HepG2 (cell line): ENCODE measurements at regions not wholly inside any gene's neighbourhood (a gene's known extent, or its start where the extent isn't known, plus 50 kb on each side); places are given as distances from the start of the nearest gene placed in this dataset.

Source experiments
- ATAC-seq: fragments of 200-7000 bp; cut with Tn5 transposase; 3 replicates; pipeline ENCODE4 v1.9.1; 2020; ENCODE audit warnings: mild to moderate bottlenecking, moderate library complexity
- BruUV-seq: library from RNA; stranded (reverse); fragments of 400-500 nt; replicated peaks from 2 replicates; lab custom pipeline; 2021; lab: Mats Ljungman, UMichigan
- CTCF ChIA-PET: fragments of 300-600 bp; formaldehyde crosslinking; extraction: SDS; loops from one replicate; lab custom pipeline; 2021; ENCODE audit warnings: low total read pairs, inconsistent platforms, low intra/inter-chr PET ratio; lab: Yijun Ruan, JAX
- POLR2A ChIA-PET: fragments of 350-600 bp; sonication (Branson Sonifier 250); formaldehyde crosslinking; loops from one replicate; lab custom pipeline; 2020; ENCODE audit warnings: antibody characterized with exemption, inconsistent platforms; lab: Yijun Ruan, JAX
- DNase-seq: peaks from one replicate; pipeline ENCODE4 v3.0.0-alpha.2; 2015; ENCODE audit warnings: low spot score
- FAIRE-seq: peaks from 3 replicates; lab custom pipeline; 2011; peaks lifted over from hg19 to GRCh38; lab: Jason Lieb, UNC
- H2AFZ ChIP-seq: one replicate; pipeline ENCODE4 v1.6.1; 2011; ENCODE audit warnings: low read length, inconsistent platforms
- H3K27ac ChIP-seq: fragments of 300-600 bp; 3 replicates; pipeline ENCODE4 v1.8.0; 2011; ENCODE audit warnings: mixed run types, mild to moderate bottlenecking, mixed read lengths, low read length, inconsistent platforms; ENCODE audit not compliant: insufficient read depth; ENCODE audit errors: extremely low read length
- H3K27me3 ChIP-seq, 2 experiments: fragments of 200-600 bp in 1 of 2; 2 replicates in 1 of 2; 3 replicates in 1 of 2; pipeline versions ENCODE4 v1.6.0 to v1.8.0; 2011; ENCODE audit warnings: low read length in 2 of 2, mild to moderate bottlenecking in 2 of 2, moderate library complexity in 2 of 2, inconsistent platforms in 1 of 2; ENCODE audit not compliant: insufficient read depth in 2 of 2, control insufficient read depth in 1 of 2
- H3K36me3 ChIP-seq, 2 experiments: fragments of 200-600 bp in 1 of 2; replicated peaks in 1 of 2; 2 replicates in 1 of 2; 3 replicates in 1 of 2; pipeline versions ENCODE4 v1.5.1 to v1.8.0; 2011; ENCODE audit warnings: low read length in 2 of 2, inconsistent platforms in 1 of 2; ENCODE audit not compliant: insufficient read depth in 2 of 2, control insufficient read depth in 1 of 2
- H3K4me1 ChIP-seq: 2 replicates; pipeline ENCODE4 v1.5.1; 2012; ENCODE audit warnings: low read length, inconsistent platforms; ENCODE audit not compliant: insufficient read depth
- H3K4me2 ChIP-seq: 2 replicates; pipeline ENCODE4 v1.6.0; 2011; ENCODE audit warnings: low read depth, low read length, inconsistent platforms
- H3K4me3 ChIP-seq, 3 experiments: fragments of 200-600 bp in 1 of 3; sonication (generic), shearing (Covaris generic) in 1 of 3; replicated peaks in 1 of 3; 2 replicates each; pipeline ENCODE4 v1.5.1; 2011 to 2016; ENCODE audit warnings: low read length in 3 of 3, inconsistent platforms in 2 of 3, low read depth in 2 of 3, mild to moderate bottlenecking in 2 of 3, control low read depth in 1 of 3, mixed read lengths in 1 of 3; ENCODE audit not compliant: insufficient read depth in 1 of 3
- H3K79me2 ChIP-seq: one replicate; pipeline ENCODE4 v1.6.1; 2011; ENCODE audit warnings: low read length, inconsistent platforms; ENCODE audit not compliant: insufficient read depth
- H3K9ac ChIP-seq: 2 replicates; pipeline ENCODE4 v1.6.0; 2011; ENCODE audit warnings: mild to moderate bottlenecking, low read depth, low read length, inconsistent platforms; ENCODE audit not compliant: insufficient read depth
- H3K9me3 ChIP-seq: 2 replicates; pipeline ENCODE4 v1.5.1; 2012; ENCODE audit warnings: mild to moderate bottlenecking, low read length
- H4K20me1 ChIP-seq: 2 replicates; pipeline ENCODE4 v1.6.0; 2011; ENCODE audit warnings: inconsistent platforms, mild to moderate bottlenecking, low read length, moderate library complexity; ENCODE audit not compliant: insufficient read depth
- BCLAF1 ChIP-seq: fragments of 450-650 bp; IDR thresholded peaks from 2 replicates; pipeline ENCODE4 v1.6.1; 2017; ENCODE audit warnings: mild to moderate bottlenecking
- MLXIP ChIP-seq: sonication (generic); formaldehyde crosslinking; IDR thresholded peaks from 2 replicates; pipeline ENCODE4 v1.9.0; 2021; ENCODE audit warnings: missing genetic modification reagents, borderline replicate concordance
- RFXANK ChIP-seq: IDR thresholded peaks from 2 replicates; pipeline ENCODE4 v1.6.1; 2016
- SRSF9 ChIP-seq: fragments of 200-400 bp; formaldehyde crosslinking; IDR thresholded peaks from 2 replicates; pipeline ENCODE4 v1.6.1; 2018; ENCODE audit warnings: borderline replicate concordance, mild to moderate bottlenecking, low read depth, low read length; ENCODE audit not compliant: insufficient read depth, poor library complexity, severe bottlenecking
- ZFP90 ChIP-seq: sonication (generic); formaldehyde crosslinking; IDR thresholded peaks from 2 replicates; pipeline ENCODE4 v1.8.0; 2022; ENCODE audit warnings: missing genetic modification reagents, mild to moderate bottlenecking, inconsistent platforms, borderline replicate concordance
- WGBS: methylation state at CpG from one replicate; pipeline ENCODE4 v1.1.6; 2017; ENCODE audit warnings: low lambda C conversion rate; 5-methylcytosine and 5-hydroxymethylcytosine counted together
- in situ Hi-C: cut with HindIII; loops from 2 replicates; pipeline ENCODE4 v1.10.0; 2017; ENCODE audit warnings: low pct_unique_long_range_greater_than_20kb; ENCODE audit not compliant: extremely low pct_ligation_motif_present
- intact Hi-C: fragments of 100-400 bp; cut with micrococcal nuclease; formaldehyde crosslinking; loops from one replicate; pipeline ENCODE4 v1.10.0; 2022; ENCODE audit not compliant: unreplicated experiment
- TF ChIP-seq, protein P1 (sequence below): sonication (generic); formaldehyde crosslinking; IDR thresholded peaks from 2 replicates; pipeline ENCODE4 v1.5.1; 2020; ENCODE audit warnings: missing genetic modification reagents, mild to moderate bottlenecking, borderline replicate concordance

DNA sequence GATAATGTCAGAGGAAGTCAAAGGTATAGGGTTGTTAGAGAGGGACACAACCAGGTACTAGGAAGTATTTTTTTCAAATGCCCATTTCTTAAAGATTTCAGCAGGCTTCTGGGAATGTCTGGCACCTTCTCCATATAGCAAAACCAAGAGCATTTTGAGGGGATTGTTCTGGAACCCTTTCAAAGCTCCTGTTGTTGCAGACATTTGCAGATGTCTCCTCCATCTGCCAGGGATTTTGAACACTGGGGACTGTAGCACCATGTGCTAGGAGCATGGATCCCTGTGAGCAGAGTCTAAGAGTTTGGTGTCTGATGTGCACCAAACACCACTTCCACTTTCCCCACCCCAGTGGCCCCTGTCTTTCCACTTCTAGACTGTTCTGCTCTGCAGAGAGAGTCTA, 206.0 kb upstream of the KBTBD8 start (continued):
- no peak for TF ChIP-seq MLXIP (CRISPR knock-in tag)

DNA sequence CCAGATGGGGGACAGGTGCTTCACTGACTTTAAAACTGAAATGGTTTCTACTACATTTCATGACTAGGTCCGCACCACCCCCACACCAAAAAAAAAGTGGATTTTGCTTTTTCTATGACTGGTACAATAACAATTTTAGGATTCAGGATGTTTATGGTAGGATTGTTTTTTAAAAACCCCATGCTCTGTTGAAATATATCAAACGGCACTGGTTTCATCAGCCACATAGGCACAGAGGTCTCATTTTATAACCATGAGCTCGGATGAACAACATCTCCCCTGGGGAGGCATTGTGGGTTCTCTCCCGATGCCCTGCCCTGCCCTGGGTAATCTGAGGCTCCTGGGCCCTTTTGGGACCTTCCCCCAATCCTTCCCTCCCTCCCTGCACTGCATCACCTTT, 202.7 kb upstream of the KBTBD8 start:
- in situ Hi-C loops (no loop called here), intact Hi-C loops (no loop called here)
- FAIRE-seq (no peak), DNase-seq (no peak)
- Histone ChIP-seq H3K27me3 (peaks cover 0 to 7% of the 10 kb centered on the region in 2 experiments; a peak in 2 of 5 replicates), H3K9ac (no peak overlapping the region), H3K9me3 (no peaks in the 10 kb centered on the region), H3K4me2 (no peak overlapping the region), H3K4me3 (no peak overlapping the region), H3K4me1 (no peaks in the 10 kb centered on the region), H3K27ac (no peak overlapping the region)
- WGBS, result 29% methylated on average over 4 of the region's 4 CpGs
- TF ChIP-seq SRSF9 (no peak), ZFP90 (CRISPR knock-in tag) (no peak), BCLAF1 (no peak), RFXANK (no peak)
- TF ChIP-seq, protein P1, sequence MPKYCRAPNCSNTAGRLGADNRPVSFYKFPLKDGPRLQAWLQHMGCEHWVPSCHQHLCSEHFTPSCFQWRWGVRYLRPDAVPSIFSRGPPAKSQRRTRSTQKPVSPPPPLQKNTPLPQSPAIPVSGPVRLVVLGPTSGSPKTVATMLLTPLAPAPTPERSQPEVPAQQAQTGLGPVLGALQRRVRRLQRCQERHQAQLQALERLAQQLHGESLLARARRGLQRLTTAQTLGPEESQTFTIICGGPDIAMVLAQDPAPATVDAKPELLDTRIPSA (CRISPR knock-in tag), result no peak
- TF ChIP-seq, all 625 proteins: peak for 0
- H2AFZ ChIP-seq, result no peak overlapping the region
- H3K36me3 ChIP-seq, result no peaks in the 10 kb centered on the region
- BruUV-seq, result no TSS peak
- POLR2A ChIA-PET, result no interaction called here
- H4K20me1 ChIP-seq, result no peaks in the 10 kb centered on the region
- CTCF ChIA-PET, result no interaction called here
- no peak for ATAC-seq
- no peaks in the 10 kb centered on the region for H3K79me2 ChIP-seq
